Duodenal mucosa (tissue), 2 donors: ENCODE measurements at regions not wholly inside any gene's neighbourhood (a gene's known extent, or its start where the extent isn't known, plus 50 kb on each side); places are given as distances from the start of the nearest gene placed in this dataset.

Source experiments
- H3K27ac ChIP-seq: one replicate; pipeline ENCODE4 v1.7.0; 2013; ENCODE audit warnings: low read depth, low read length
- H3K27me3 ChIP-seq, 2 donors: one replicate each; pipeline ENCODE4 v1.7.0; 2013; ENCODE audit warnings: low read length in 2 of 2, control low read depth in 1 of 2; ENCODE audit not compliant: insufficient read depth in 2 of 2, control insufficient read depth in 1 of 2
- H3K36me3 ChIP-seq, 2 donors: one replicate each; pipeline ENCODE4 v1.7.0; 2013; ENCODE audit warnings: low read length in 2 of 2, control low read depth in 1 of 2; ENCODE audit not compliant: insufficient read depth in 2 of 2, control insufficient read depth in 1 of 2
- H3K4me1 ChIP-seq, 2 donors: one replicate each; pipeline ENCODE4 v1.7.0; 2013; ENCODE audit warnings: low read length in 2 of 2, control low read depth in 1 of 2; ENCODE audit not compliant: insufficient read depth in 2 of 2, control insufficient read depth in 1 of 2
- H3K4me3 ChIP-seq, 2 donors: one replicate each; pipeline ENCODE4 v1.7.0; 2013; ENCODE audit warnings: low read length in 2 of 2, low read depth in 1 of 2
- H3K9ac ChIP-seq, 2 donors: one replicate each; pipeline ENCODE4 v1.7.0; 2013; ENCODE audit warnings: low read length in 2 of 2, low read depth in 1 of 2
- H3K9me3 ChIP-seq, 2 donors: one replicate each; pipeline ENCODE4 v1.7.0; 2013; ENCODE audit warnings: low read length in 2 of 2, control low read depth in 1 of 2; ENCODE audit not compliant: control insufficient read depth in 1 of 2

GRCh38 chr21:23016617-23017016, 2018.4 kb downstream of the NCAM2 start:
- H3K9me3 ChIP-seq, result peaks cover 2 to 7% of the 10 kb centered on the region in 2 donors
- H3K4me1 ChIP-seq, result no peaks in the 10 kb centered on the region
- H3K4me3 ChIP-seq, result no peak overlapping the region
- no peaks in the 10 kb centered on the region for H3K27me3 ChIP-seq
- H3K36me3 ChIP-seq, result no peaks in the 10 kb centered on the region
- H3K27ac ChIP-seq, result no peak overlapping the region
- H3K9ac ChIP-seq, result no peak overlapping the region

GRCh38 chr21:23017989-23018388, 2019.8 kb downstream of the NCAM2 start:
- no peak overlapping the region for H3K9ac ChIP-seq
- H3K36me3 ChIP-seq, result no peaks in the 10 kb centered on the region
- peaks cover 7 to 8% of the 10 kb centered on the region in 2 donors for H3K9me3 ChIP-seq
- no peaks in the 10 kb centered on the region for H3K27me3 ChIP-seq
- H3K27ac ChIP-seq, result no peak overlapping the region
- no peaks in the 10 kb centered on the region for H3K4me1 ChIP-seq
- no peak overlapping the region for H3K4me3 ChIP-seq

- Histone ChIP-seq H3K27me3 (no peaks in the 10 kb centered on the region), H3K27ac (no peak overlapping the region), H3K9me3 (peaks cover 3 to 8% of the 10 kb centered on the region in 2 donors), H3K9ac (no peak overlapping the region), H3K4me1 (no peaks in the 10 kb centered on the region), H3K4me3 (no peak overlapping the region), H3K36me3 (no peaks in the 10 kb centered on the region)
Measured at GRCh38 chr21:23020969-23021368, 2022.8 kb downstream of the NCAM2 start.

GRCh38 chr21:23021481-23021880, 2023.3 kb downstream of the NCAM2 start:
- H3K27ac ChIP-seq, result no peak overlapping the region
- H3K9ac ChIP-seq, result no peak overlapping the region
- no peak overlapping the region for H3K4me3 ChIP-seq
- H3K9me3 ChIP-seq, result peaks cover 3 to 8% of the 10 kb centered on the region in 2 donors
- H3K36me3 ChIP-seq, result no peaks in the 10 kb centered on the region
- no peaks in the 10 kb centered on the region for H3K4me1 ChIP-seq
- H3K27me3 ChIP-seq, result no peaks in the 10 kb centered on the region

GRCh38 chr21:23026878-23027277, 2028.7 kb downstream of the NCAM2 start:
- H3K9me3 ChIP-seq, result peaks cover 0 to 7% of the 10 kb centered on the region in 2 donors
- no peak overlapping the region for H3K27ac ChIP-seq
- H3K27me3 ChIP-seq, result no peaks in the 10 kb centered on the region
- no peaks in the 10 kb centered on the region for H3K4me1 ChIP-seq
- no peak overlapping the region for H3K9ac ChIP-seq
- H3K4me3 ChIP-seq, result no peak overlapping the region
- no peaks in the 10 kb centered on the region for H3K36me3 ChIP-seq

- H3K27me3 ChIP-seq, result no peaks in the 10 kb centered on the region
- H3K27ac ChIP-seq, result no peak overlapping the region
- no peak overlapping the region for H3K9ac ChIP-seq
- H3K4me3 ChIP-seq, result no peak overlapping the region
- no peaks in the 10 kb centered on the region for H3K36me3 ChIP-seq
- no peaks in the 10 kb centered on the region for H3K4me1 ChIP-seq
- H3K9me3 ChIP-seq, result peaks cover 6 to 16% of the 10 kb centered on the region in 2 donors
Measured at GRCh38 chr21:23039846-23040245, 2041.6 kb downstream of the NCAM2 start.

- no peak overlapping the region for H3K9ac ChIP-seq
- no peaks in the 10 kb centered on the region for H3K27me3 ChIP-seq
- H3K27ac ChIP-seq, result no peak overlapping the region
- no peaks in the 10 kb centered on the region for H3K36me3 ChIP-seq
- no peak overlapping the region for H3K4me3 ChIP-seq
- H3K4me1 ChIP-seq, result no peaks in the 10 kb centered on the region
- H3K9me3 ChIP-seq, result peaks cover 2 to 11% of the 10 kb centered on the region in 2 donors
Measured at GRCh38 chr21:23045955-23046354, 2047.7 kb downstream of the NCAM2 start.

GRCh38 chr21:23067672-23068071, 2069.5 kb downstream of the NCAM2 start:
- Histone ChIP-seq H3K27me3 (no peaks in the 10 kb centered on the region), H3K4me1 (no peaks in the 10 kb centered on the region), H3K36me3 (no peaks in the 10 kb centered on the region), H3K9ac (no peak overlapping the region), H3K27ac (no peak overlapping the region), H3K9me3 (peaks cover 3 to 10% of the 10 kb centered on the region in 2 donors), H3K4me3 (no peak overlapping the region)

GRCh38 chr21:23083242-23083641, 2085.0 kb downstream of the NCAM2 start:
- Histone ChIP-seq H3K4me3 (no peak overlapping the region), H3K9me3 (peaks cover 6 to 9% of the 10 kb centered on the region in 2 donors), H3K36me3 (no peaks in the 10 kb centered on the region), H3K27ac (no peak overlapping the region), H3K4me1 (no peaks in the 10 kb centered on the region), H3K27me3 (no peaks in the 10 kb centered on the region), H3K9ac (no peak overlapping the region)

- Histone ChIP-seq H3K9ac (no peak overlapping the region), H3K36me3 (no peaks in the 10 kb centered on the region), H3K27me3 (no peaks in the 10 kb centered on the region), H3K4me3 (no peak overlapping the region), H3K4me1 (no peaks in the 10 kb centered on the region), H3K9me3 (peaks cover 8 to 11% of the 10 kb centered on the region in 2 donors), H3K27ac (no peak overlapping the region)
Measured at GRCh38 chr21:23093259-23093658, 2095.1 kb downstream of the NCAM2 start.

GRCh38 chr21:23099185-23099584, 2101.0 kb downstream of the NCAM2 start:
- Histone ChIP-seq H3K27me3 (no peaks in the 10 kb centered on the region), H3K9me3 (peaks cover 12 to 15% of the 10 kb centered on the region in 2 donors), H3K36me3 (no peaks in the 10 kb centered on the region), H3K27ac (no peak overlapping the region), H3K4me1 (no peaks in the 10 kb centered on the region), H3K9ac (no peak overlapping the region), H3K4me3 (no peak overlapping the region)
